SK-N-SH (cell line): ENCODE measurements at regions not wholly inside any gene's neighbourhood (a gene's known extent, or its start where the extent isn't known, plus 50 kb on each side); places are given as distances from the start of the nearest gene placed in this dataset.

Source experiments
- CTCF ChIA-PET: fragments of 300-600, 350-600 bp; formaldehyde crosslinking; extraction: SDS; loops from one replicate; lab custom pipeline; 2021; lab: Yijun Ruan, JAX
- POLR2A ChIA-PET: fragments of 350-600 bp; sonication (Branson Sonifier 250); formaldehyde crosslinking; extraction: SDS; loops from one replicate; lab custom pipeline; 2020; ENCODE audit warnings: antibody characterized with exemption, inconsistent platforms; lab: Yijun Ruan, JAX
- DNase-seq: peaks from one replicate; pipeline ENCODE4 v3.0.0; 2012
- H2AFZ ChIP-seq: fragments of 200-600 bp; sonication (generic); 2 replicates; pipeline ENCODE4 v1.8.1; 2016; ENCODE audit warnings: antibody characterized with exemption, mild to moderate bottlenecking, low read depth
- H3F3A ChIP-seq: fragments of 200-600 bp; sonication (generic); replicated peaks from 2 replicates; pipeline ENCODE3; 2016; ENCODE audit warnings: antibody characterized with exemption, mild to moderate bottlenecking; ENCODE audit not compliant: insufficient read depth
- H3K27ac ChIP-seq, 2 experiments: fragments of 200-500 bp in 1 of 2; fragments of 200-600 bp in 1 of 2; sonication (Bioruptor generic) in 1 of 2; sonication (generic), shearing (Covaris generic) in 1 of 2; 2 replicates each; pipeline versions ENCODE4 v1.5.1 to v1.6.1; 2014 to 2016; ENCODE audit warnings: low read depth in 2 of 2, inconsistent platforms in 1 of 2, low read length in 1 of 2, mild to moderate bottlenecking in 1 of 2, mixed read lengths in 1 of 2
- H3K27me3 ChIP-seq: fragments of 200-600 bp; sonication (generic), shearing (Covaris generic); 2 replicates; pipeline ENCODE4 v1.6.1; 2016; ENCODE audit warnings: mixed run types; ENCODE audit not compliant: insufficient read depth
- H3K36me3 ChIP-seq, 2 experiments: fragments of 200-500 bp in 1 of 2; fragments of 200-600 bp in 1 of 2; sonication (Bioruptor generic) in 1 of 2; sonication (generic) in 1 of 2; replicated peaks in 1 of 2; 2 replicates each; pipeline versions ENCODE3 to v1.5.1; 2014 to 2016; ENCODE audit warnings: low read length in 1 of 2, mild to moderate bottlenecking in 1 of 2; ENCODE audit not compliant: insufficient read depth in 2 of 2, control insufficient read depth in 1 of 2
- H3K4me1 ChIP-seq, 2 experiments: fragments of 200-500 bp in 1 of 2; fragments of 200-600 bp in 1 of 2; sonication (Bioruptor generic) in 1 of 2; sonication (generic), shearing (Covaris generic) in 1 of 2; 2 replicates each; pipeline versions ENCODE4 v1.5.1 to v1.6.1; 2014 to 2016; ENCODE audit warnings: low read depth in 1 of 2, low read length in 1 of 2, mixed run types in 1 of 2; ENCODE audit not compliant: insufficient read depth in 2 of 2, control insufficient read depth in 1 of 2
- H3K4me2 ChIP-seq: fragments of 200-600 bp; sonication (generic), shearing (Covaris generic); 2 replicates; pipeline ENCODE4 v1.6.1; 2017; ENCODE audit warnings: mixed run types
- H3K4me3 ChIP-seq, 2 experiments: fragments of 200-500 bp in 1 of 2; fragments of 200-600 bp in 1 of 2; sonication (Bioruptor generic) in 1 of 2; sonication (generic), shearing (Covaris generic) in 1 of 2; 2 replicates each; pipeline versions ENCODE4 v1.5.1 to v1.8.1; 2014 to 2016; ENCODE audit warnings: low read depth in 2 of 2, inconsistent platforms in 1 of 2, low read length in 1 of 2, mild to moderate bottlenecking in 1 of 2, mixed read lengths in 1 of 2, moderate library complexity in 1 of 2
- H3K79me2 ChIP-seq: fragments of 200-600 bp; sonication (generic); 2 replicates; pipeline ENCODE4 v1.8.1; 2017; ENCODE audit warnings: mild to moderate bottlenecking; ENCODE audit not compliant: insufficient read depth
- H3K9ac ChIP-seq: fragments of 200-600 bp; sonication (generic); 2 replicates; pipeline ENCODE4 v1.6.1; 2017; ENCODE audit warnings: mixed run types
- H3K9me2 ChIP-seq: fragments of 200-600 bp; sonication (generic); 2 replicates; pipeline ENCODE4 v1.6.1; 2017; ENCODE audit warnings: mixed run types
- H3K9me3 ChIP-seq: fragments of 200-600 bp; sonication (generic); 2 replicates; pipeline ENCODE4 v1.6.1; 2017; ENCODE audit warnings: mixed run types, mild to moderate bottlenecking, moderate library complexity
- H4K20me1 ChIP-seq: fragments of 200-600 bp; sonication (generic); 2 replicates; pipeline ENCODE4 v1.6.1; 2017; ENCODE audit warnings: mild to moderate bottlenecking, mixed run types; ENCODE audit not compliant: insufficient read depth
- ELF1 ChIP-seq: IDR thresholded peaks from 2 replicates; pipeline ENCODE4 v1.4.0; 2012
- EP300 ChIP-seq, 2 experiments: IDR thresholded peaks; 2 replicates each; pipeline versions ENCODE4 v1.4.0 to v1.6.1; 2012; ENCODE audit warnings: borderline replicate concordance in 1 of 2, low read depth in 1 of 2, low read length in 1 of 2
- EZH2phosphoT487 ChIP-seq: fragments of 200-600 bp; sonication (generic); IDR thresholded peaks from 2 replicates; pipeline ENCODE4 v1.6.1; 2017; ENCODE audit warnings: low read depth, mixed run types, mild to moderate bottlenecking, antibody characterized with exemption, moderate library complexity, borderline replicate concordance
- FOXJ3 ChIP-seq: sonication (generic); formaldehyde crosslinking; IDR thresholded peaks from 2 replicates; pipeline ENCODE4 v1.5.1; 2020; ENCODE audit warnings: mild to moderate bottlenecking, missing genetic modification reagents
- JUND ChIP-seq: IDR thresholded peaks from 2 replicates; pipeline ENCODE4 v1.4.0; 2012
- RAD21 ChIP-seq: IDR thresholded peaks from 2 replicates; pipeline ENCODE4 v1.6.1; 2012; ENCODE audit warnings: mild to moderate bottlenecking, low read length
- RCOR1 ChIP-seq: fragments of 150-350 bp; IDR thresholded peaks from 2 replicates; pipeline ENCODE4 v1.6.1; 2017; ENCODE audit warnings: antibody characterized with exemption, low read length
- RFX5 ChIP-seq: IDR thresholded peaks from 2 replicates; pipeline ENCODE4 v1.6.1; 2012; ENCODE audit warnings: mild to moderate bottlenecking, improper control_type of control experiment, low read length
- RXRA ChIP-seq: IDR thresholded peaks from 2 replicates; pipeline ENCODE4 v1.4.0; 2012; ENCODE audit warnings: low read depth, mild to moderate bottlenecking, borderline replicate concordance
- SMC3 ChIP-seq: IDR thresholded peaks from 2 replicates; pipeline ENCODE4 v1.6.1; 2012; ENCODE audit warnings: low read depth, low read length, improper control_type of control experiment
- TAF1 ChIP-seq: IDR thresholded peaks from 2 replicates; pipeline ENCODE4 v1.6.1; 2012; ENCODE audit warnings: low read depth, mild to moderate bottlenecking, low read length, moderate library complexity, borderline replicate concordance
- TCF12 ChIP-seq: IDR thresholded peaks from 2 replicates; pipeline ENCODE4 v1.4.0; 2012
- WGBS: methylation state at CpG from one replicate; pipeline ENCODE4 v1.1.6; 2017; ENCODE audit warnings: low lambda C conversion rate; 5-methylcytosine and 5-hydroxymethylcytosine counted together
- TF ChIP-seq, protein P1 (sequence below): fragments of 150-350 bp; IDR thresholded peaks from 2 replicates; pipeline ENCODE4 v1.6.1; 2016; ENCODE audit warnings: mild to moderate bottlenecking, low read depth, low read length
- TF ChIP-seq, protein P2 (sequence below): IDR thresholded peaks from 2 replicates; pipeline ENCODE4 v1.4.0; 2012; ENCODE audit warnings: low read depth, borderline replicate concordance
- TF ChIP-seq, protein P3 (sequence below): fragments of 200-600 bp; sonication (generic); IDR thresholded peaks from 2 replicates; pipeline ENCODE4 v1.6.1; 2017; ENCODE audit warnings: antibody characterized with exemption, mild to moderate bottlenecking, moderate library complexity
- TF ChIP-seq, protein P4 (sequence below): fragments of 150-350 bp; IDR thresholded peaks from 2 replicates; pipeline ENCODE4 v1.6.1; 2017; ENCODE audit warnings: antibody characterized with exemption, low read length, low read depth, borderline replicate concordance
- TF ChIP-seq, protein P5 (sequence below): IDR thresholded peaks from 2 replicates; pipeline ENCODE4 v1.4.0; 2012; ENCODE audit warnings: low read depth
- TF ChIP-seq, protein P6 (sequence below): IDR thresholded peaks from 2 replicates; pipeline ENCODE4 v1.6.1; 2012; ENCODE audit warnings: mild to moderate bottlenecking, low read depth, low read length, moderate library complexity

DNA sequence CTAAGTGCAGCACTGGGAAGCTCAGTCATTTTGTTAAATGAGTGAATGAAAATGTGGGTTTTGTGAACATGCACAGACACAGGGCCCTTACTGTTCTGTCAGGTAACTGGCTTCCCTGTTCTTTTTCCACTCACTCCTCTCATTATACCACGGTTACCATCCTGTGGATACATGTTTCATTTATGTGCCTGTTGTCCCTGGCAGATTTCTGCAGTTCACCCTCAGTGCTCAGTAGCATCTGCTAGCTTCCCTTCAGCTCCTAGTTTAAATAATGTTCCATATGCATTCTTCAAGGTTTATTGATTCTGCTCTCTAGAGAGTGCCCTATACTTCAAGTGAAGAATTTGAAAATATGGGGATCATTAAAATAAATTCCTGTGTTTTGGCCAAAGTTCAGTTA is 1634.3 kb upstream of the ADGRL3 start:
- Histone ChIP-seq H3K36me3 (no peaks in the 10 kb centered on the region), H3K9ac (no peak overlapping the region), H3K9me3 (no peaks in the 10 kb centered on the region), H3K79me2 (no peaks in the 10 kb centered on the region), H3K9me2 (no peaks in the 10 kb centered on the region), H3K27ac (no peak overlapping the region)
- WGBS: 4% methylated on average over 1 of the region's 1 CpG
- TF ChIP-seq, protein P1, sequence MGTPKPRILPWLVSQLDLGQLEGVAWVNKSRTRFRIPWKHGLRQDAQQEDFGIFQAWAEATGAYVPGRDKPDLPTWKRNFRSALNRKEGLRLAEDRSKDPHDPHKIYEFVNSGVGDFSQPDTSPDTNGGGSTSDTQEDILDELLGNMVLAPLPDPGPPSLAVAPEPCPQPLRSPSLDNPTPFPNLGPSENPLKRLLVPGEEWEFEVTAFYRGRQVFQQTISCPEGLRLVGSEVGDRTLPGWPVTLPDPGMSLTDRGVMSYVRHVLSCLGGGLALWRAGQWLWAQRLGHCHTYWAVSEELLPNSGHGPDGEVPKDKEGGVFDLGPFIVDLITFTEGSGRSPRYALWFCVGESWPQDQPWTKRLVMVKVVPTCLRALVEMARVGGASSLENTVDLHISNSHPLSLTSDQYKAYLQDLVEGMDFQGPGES: no peak
- TF ChIP-seq, protein P2, sequence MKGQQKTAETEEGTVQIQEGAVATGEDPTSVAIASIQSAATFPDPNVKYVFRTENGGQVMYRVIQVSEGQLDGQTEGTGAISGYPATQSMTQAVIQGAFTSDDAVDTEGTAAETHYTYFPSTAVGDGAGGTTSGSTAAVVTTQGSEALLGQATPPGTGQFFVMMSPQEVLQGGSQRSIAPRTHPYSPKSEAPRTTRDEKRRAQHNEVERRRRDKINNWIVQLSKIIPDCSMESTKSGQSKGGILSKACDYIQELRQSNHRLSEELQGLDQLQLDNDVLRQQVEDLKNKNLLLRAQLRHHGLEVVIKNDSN: no peak
- no peak for TF ChIP-seq EP300 (IDR thresholded peaks at IDR 0.05; ENCODE audit: borderline replicate concordance in 1 of 2, low read depth in 1 of 2, low read length in 1 of 2)
- no peak for TF ChIP-seq RCOR1
- TF ChIP-seq JUND: no peak
- no peak for TF ChIP-seq FOXJ3 (CRISPR knock-in tag)
- TF ChIP-seq ELF1: no peak
- no peak for TF ChIP-seq RAD21
- TF ChIP-seq TAF1: no peak
- TF ChIP-seq EZH2phosphoT487: no peak
- TF ChIP-seq SMC3: no peak
- TF ChIP-seq, all 33 proteins: peak for 0
- no peak overlapping the region for H2AFZ ChIP-seq
- H4K20me1 ChIP-seq: no peaks in the 10 kb centered on the region
- no peaks in the 10 kb centered on the region for H3K4me1 ChIP-seq
- ChIA-PET CTCF (interaction anchor here (0.6 kb wide), 1 partner anchor 186 kb away, joined by 3 read pairs; no protein-coding TSS in a partner anchor), POLR2A (no interaction called here)
- H3K27me3 ChIP-seq: no peaks in the 10 kb centered on the region
- DNase-seq: no peak
- H3K4me3 ChIP-seq: no peak overlapping the region
- H3F3A ChIP-seq: no peaks in the 10 kb centered on the region
- no peak overlapping the region for H3K4me2 ChIP-seq

DNA sequence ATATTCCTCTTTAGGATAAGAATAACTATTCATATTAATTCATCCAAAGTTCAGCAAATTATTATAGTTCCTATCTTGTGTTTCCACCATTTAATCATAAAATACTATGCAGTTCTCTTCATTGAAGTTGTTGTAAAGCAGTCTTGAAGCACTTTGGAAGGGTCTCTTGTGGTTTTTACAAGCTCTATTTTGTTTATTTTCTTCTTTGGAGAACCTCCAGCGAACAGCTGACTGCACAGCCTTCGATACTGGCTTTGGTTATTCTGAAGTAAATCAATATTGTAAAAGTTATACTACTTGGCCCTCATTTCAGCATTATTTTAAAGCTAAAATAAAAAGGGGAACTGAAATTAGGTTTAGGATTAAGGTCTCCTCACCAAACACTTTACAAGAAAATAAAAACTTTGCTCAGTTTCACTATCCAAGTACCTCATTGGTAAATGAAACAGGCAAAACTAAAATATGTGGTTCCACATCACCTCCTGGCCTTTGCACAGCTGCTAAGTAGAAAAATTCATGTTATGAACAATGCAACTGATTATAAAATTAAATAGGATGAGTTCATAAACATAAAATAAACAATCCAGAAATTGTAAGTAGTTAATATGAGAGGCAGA is 1629.2 kb upstream of the ADGRL3 start:
- Histone ChIP-seq H3F3A (no peaks in the 10 kb centered on the region), H4K20me1 (no peaks in the 10 kb centered on the region), H3K9ac (no peak overlapping the region), H2AFZ (no peak overlapping the region), H3K27ac (no peak overlapping the region), H3K4me2 (no peak overlapping the region), H3K4me3 (no peak overlapping the region), H3K27me3 (no peaks in the 10 kb centered on the region), H3K9me3 (no peaks in the 10 kb centered on the region), H3K9me2 (no peaks in the 10 kb centered on the region), H3K79me2 (no peaks in the 10 kb centered on the region), H3K36me3 (no peaks in the 10 kb centered on the region), H3K4me1 (no peaks in the 10 kb centered on the region)
- ChIA-PET CTCF (no interaction called here), POLR2A (no interaction called here)
- DNase-seq: no peak
- WGBS: 4% methylated on average over 2 of the region's 2 CpGs
- TF ChIP-seq, protein P3, sequence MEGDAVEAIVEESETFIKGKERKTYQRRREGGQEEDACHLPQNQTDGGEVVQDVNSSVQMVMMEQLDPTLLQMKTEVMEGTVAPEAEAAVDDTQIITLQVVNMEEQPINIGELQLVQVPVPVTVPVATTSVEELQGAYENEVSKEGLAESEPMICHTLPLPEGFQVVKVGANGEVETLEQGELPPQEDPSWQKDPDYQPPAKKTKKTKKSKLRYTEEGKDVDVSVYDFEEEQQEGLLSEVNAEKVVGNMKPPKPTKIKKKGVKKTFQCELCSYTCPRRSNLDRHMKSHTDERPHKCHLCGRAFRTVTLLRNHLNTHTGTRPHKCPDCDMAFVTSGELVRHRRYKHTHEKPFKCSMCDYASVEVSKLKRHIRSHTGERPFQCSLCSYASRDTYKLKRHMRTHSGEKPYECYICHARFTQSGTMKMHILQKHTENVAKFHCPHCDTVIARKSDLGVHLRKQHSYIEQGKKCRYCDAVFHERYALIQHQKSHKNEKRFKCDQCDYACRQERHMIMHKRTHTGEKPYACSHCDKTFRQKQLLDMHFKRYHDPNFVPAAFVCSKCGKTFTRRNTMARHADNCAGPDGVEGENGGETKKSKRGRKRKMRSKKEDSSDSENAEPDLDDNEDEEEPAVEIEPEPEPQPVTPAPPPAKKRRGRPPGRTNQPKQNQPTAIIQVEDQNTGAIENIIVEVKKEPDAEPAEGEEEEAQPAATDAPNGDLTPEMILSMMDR: no peak
- TF ChIP-seq, protein P1: no peak
- TF ChIP-seq, protein P4, sequence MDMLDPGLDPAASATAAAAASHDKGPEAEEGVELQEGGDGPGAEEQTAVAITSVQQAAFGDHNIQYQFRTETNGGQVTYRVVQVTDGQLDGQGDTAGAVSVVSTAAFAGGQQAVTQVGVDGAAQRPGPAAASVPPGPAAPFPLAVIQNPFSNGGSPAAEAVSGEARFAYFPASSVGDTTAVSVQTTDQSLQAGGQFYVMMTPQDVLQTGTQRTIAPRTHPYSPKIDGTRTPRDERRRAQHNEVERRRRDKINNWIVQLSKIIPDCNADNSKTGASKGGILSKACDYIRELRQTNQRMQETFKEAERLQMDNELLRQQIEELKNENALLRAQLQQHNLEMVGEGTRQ: no peak
- TF ChIP-seq, protein P5, sequence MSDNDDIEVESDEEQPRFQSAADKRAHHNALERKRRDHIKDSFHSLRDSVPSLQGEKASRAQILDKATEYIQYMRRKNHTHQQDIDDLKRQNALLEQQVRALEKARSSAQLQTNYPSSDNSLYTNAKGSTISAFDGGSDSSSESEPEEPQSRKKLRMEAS: no peak
- no peak for TF ChIP-seq RFX5
- TF ChIP-seq RXRA: no peak
- TF ChIP-seq, protein P6, sequence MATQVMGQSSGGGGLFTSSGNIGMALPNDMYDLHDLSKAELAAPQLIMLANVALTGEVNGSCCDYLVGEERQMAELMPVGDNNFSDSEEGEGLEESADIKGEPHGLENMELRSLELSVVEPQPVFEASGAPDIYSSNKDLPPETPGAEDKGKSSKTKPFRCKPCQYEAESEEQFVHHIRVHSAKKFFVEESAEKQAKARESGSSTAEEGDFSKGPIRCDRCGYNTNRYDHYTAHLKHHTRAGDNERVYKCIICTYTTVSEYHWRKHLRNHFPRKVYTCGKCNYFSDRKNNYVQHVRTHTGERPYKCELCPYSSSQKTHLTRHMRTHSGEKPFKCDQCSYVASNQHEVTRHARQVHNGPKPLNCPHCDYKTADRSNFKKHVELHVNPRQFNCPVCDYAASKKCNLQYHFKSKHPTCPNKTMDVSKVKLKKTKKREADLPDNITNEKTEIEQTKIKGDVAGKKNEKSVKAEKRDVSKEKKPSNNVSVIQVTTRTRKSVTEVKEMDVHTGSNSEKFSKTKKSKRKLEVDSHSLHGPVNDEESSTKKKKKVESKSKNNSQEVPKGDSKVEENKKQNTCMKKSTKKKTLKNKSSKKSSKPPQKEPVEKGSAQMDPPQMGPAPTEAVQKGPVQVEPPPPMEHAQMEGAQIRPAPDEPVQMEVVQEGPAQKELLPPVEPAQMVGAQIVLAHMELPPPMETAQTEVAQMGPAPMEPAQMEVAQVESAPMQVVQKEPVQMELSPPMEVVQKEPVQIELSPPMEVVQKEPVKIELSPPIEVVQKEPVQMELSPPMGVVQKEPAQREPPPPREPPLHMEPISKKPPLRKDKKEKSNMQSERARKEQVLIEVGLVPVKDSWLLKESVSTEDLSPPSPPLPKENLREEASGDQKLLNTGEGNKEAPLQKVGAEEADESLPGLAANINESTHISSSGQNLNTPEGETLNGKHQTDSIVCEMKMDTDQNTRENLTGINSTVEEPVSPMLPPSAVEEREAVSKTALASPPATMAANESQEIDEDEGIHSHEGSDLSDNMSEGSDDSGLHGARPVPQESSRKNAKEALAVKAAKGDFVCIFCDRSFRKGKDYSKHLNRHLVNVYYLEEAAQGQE: no peak
- no peak for TF ChIP-seq TCF12
